Astrocyte (in vitro differentiated cells and primary cell): ENCODE measurements at regions not wholly inside any gene's neighbourhood (a gene's known extent, or its start where the extent isn't known, plus 50 kb on each side); places are given as distances from the start of the nearest gene placed in this dataset.
"Not testable (repeated sequence)": the region's sequence is repeated elsewhere in the genome, so short reads cannot be mapped to it uniquely, and the experiment has no call there.

ENCODE experiments used
- DNase-seq: peaks from one replicate; pipeline ENCODE4 v3.0.0-alpha.2; 2010; ENCODE audit warnings: low read depth
- FAIRE-seq: peaks from 2 replicates; lab custom pipeline; 2011; peaks lifted over from hg19 to GRCh38; lab: Jason Lieb, UNC
- H2AFZ ChIP-seq: 2 replicates; pipeline ENCODE4 v1.6.0; 2012; ENCODE audit warnings: low read depth, low read length, inconsistent platforms
- H3K27ac ChIP-seq: 2 replicates; pipeline ENCODE4 v1.5.1; 2011; ENCODE audit warnings: low read depth, low read length, inconsistent platforms
- H3K27me3 ChIP-seq: 2 replicates; pipeline ENCODE4 v1.6.0; 2011; ENCODE audit warnings: low read length, inconsistent platforms; ENCODE audit not compliant: insufficient read depth
- H3K36me3 ChIP-seq: 2 replicates; pipeline ENCODE4 v1.5.1; 2011; ENCODE audit warnings: low read length, inconsistent platforms; ENCODE audit not compliant: insufficient read depth
- H3K4me1 ChIP-seq: 2 replicates; pipeline ENCODE4 v1.5.1; 2011; ENCODE audit warnings: low read length, inconsistent platforms; ENCODE audit not compliant: insufficient read depth
- H3K4me2 ChIP-seq: 2 replicates; pipeline ENCODE4 v1.6.0; 2012; ENCODE audit warnings: low read length, inconsistent platforms
- H3K4me3 ChIP-seq: 2 replicates; pipeline ENCODE4 v1.5.1; 2011; ENCODE audit warnings: low read depth, mild to moderate bottlenecking, low read length, inconsistent platforms; ENCODE audit not compliant: insufficient read depth
- H3K79me2 ChIP-seq: 2 replicates; pipeline ENCODE4 v1.6.0; 2012; ENCODE audit warnings: mild to moderate bottlenecking, low read length, inconsistent platforms; ENCODE audit not compliant: insufficient read depth
- H3K9ac ChIP-seq: 2 replicates; pipeline ENCODE4 v1.6.0; 2012; ENCODE audit warnings: mild to moderate bottlenecking, low read length, inconsistent platforms
- H3K9me3 ChIP-seq: 2 replicates; pipeline ENCODE4 v1.5.1; 2012; ENCODE audit warnings: low read depth, mild to moderate bottlenecking, low read length, inconsistent platforms; ENCODE audit not compliant: insufficient read depth
- H4K20me1 ChIP-seq: 2 replicates; pipeline ENCODE4 v1.6.0; 2012; ENCODE audit warnings: low read length, inconsistent platforms; ENCODE audit not compliant: insufficient read depth
- H3K27ac Mint-ChIP-seq: one replicate; pipeline ENCODE4 v1.8.0; 2021; ENCODE audit warnings: mild to moderate bottlenecking, mixed read lengths; ENCODE audit not compliant: unreplicated experiment
- H3K27me3 Mint-ChIP-seq: one replicate; pipeline ENCODE4 v1.8.0; 2021; ENCODE audit warnings: low read depth, mixed read lengths; ENCODE audit not compliant: unreplicated experiment
- H3K36me3 Mint-ChIP-seq: one replicate; pipeline ENCODE4 v1.8.0; 2021; ENCODE audit warnings: low read depth, mixed read lengths; ENCODE audit not compliant: unreplicated experiment
- H3K4me1 Mint-ChIP-seq: one replicate; pipeline ENCODE4 v1.8.0; 2021; ENCODE audit warnings: low read depth, mixed read lengths; ENCODE audit not compliant: unreplicated experiment
- H3K4me3 Mint-ChIP-seq: one replicate; pipeline ENCODE4 v1.8.0; 2021; ENCODE audit warnings: mild to moderate bottlenecking, moderate library complexity, mixed read lengths; ENCODE audit not compliant: unreplicated experiment
- H3K9me3 Mint-ChIP-seq: one replicate; pipeline ENCODE4 v1.8.0; 2021; ENCODE audit warnings: mild to moderate bottlenecking, mixed read lengths; ENCODE audit not compliant: unreplicated experiment
- EZH2 ChIP-seq: IDR thresholded peaks from 2 replicates; pipeline ENCODE4 v1.6.1; 2012; ENCODE audit warnings: mild to moderate bottlenecking, low read length, inconsistent platforms; ENCODE audit not compliant: insufficient read depth
- TF ChIP-seq, protein P1 (sequence below): IDR thresholded peaks from 2 replicates; pipeline ENCODE4 v1.5.1; 2011; ENCODE audit warnings: low read depth, mild to moderate bottlenecking, inconsistent platforms, low read length, moderate library complexity; ENCODE audit not compliant: insufficient read depth

DNA sequence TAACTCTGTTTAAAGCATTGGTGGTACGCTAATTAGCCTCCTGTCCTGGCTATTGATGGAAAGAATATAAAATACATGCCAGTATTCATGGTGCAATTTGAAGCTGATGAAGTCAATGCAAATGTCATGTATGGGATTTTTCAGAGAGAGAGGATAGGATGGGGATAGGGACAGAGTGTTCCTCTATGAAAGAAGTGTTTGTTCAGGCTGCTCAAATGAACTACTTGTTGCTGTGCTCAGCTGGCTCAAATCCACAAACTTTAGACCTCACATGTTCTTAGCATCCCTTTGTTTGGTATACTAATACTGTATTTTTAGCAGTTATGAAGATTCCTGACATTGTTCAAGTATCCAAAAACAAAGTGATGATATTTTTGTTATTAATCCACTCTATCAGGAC lies 116.5 kb downstream of the SLITRK1 start:
- Histone ChIP-seq H3K27me3 (no peaks in the 10 kb centered on the region), H3K4me3 (no peak overlapping the region), H3K4me1 (no peaks in the 10 kb centered on the region), H3K4me2 (no peak overlapping the region), H2AFZ (no peak overlapping the region), H3K9ac (no peak overlapping the region), H3K9me3 (no peaks in the 10 kb centered on the region), H3K27ac (no peak overlapping the region), H3K79me2 (no peaks in the 10 kb centered on the region), H3K36me3 (no peaks in the 10 kb centered on the region), H4K20me1 (no peaks in the 10 kb centered on the region)
- H3K4me3 Mint-ChIP-seq = no peak overlapping the region
- TF ChIP-seq, protein P1, sequence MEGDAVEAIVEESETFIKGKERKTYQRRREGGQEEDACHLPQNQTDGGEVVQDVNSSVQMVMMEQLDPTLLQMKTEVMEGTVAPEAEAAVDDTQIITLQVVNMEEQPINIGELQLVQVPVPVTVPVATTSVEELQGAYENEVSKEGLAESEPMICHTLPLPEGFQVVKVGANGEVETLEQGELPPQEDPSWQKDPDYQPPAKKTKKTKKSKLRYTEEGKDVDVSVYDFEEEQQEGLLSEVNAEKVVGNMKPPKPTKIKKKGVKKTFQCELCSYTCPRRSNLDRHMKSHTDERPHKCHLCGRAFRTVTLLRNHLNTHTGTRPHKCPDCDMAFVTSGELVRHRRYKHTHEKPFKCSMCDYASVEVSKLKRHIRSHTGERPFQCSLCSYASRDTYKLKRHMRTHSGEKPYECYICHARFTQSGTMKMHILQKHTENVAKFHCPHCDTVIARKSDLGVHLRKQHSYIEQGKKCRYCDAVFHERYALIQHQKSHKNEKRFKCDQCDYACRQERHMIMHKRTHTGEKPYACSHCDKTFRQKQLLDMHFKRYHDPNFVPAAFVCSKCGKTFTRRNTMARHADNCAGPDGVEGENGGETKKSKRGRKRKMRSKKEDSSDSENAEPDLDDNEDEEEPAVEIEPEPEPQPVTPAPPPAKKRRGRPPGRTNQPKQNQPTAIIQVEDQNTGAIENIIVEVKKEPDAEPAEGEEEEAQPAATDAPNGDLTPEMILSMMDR = no peak
- no peak for TF ChIP-seq EZH2
- FAIRE-seq = no peak
- H3K36me3 Mint-ChIP-seq = no peaks in the 10 kb centered on the region
- no peaks in the 10 kb centered on the region for H3K4me1 Mint-ChIP-seq
- no peak overlapping the region for H3K27ac Mint-ChIP-seq
- no peak for DNase-seq
- no peaks in the 10 kb centered on the region for H3K27me3 Mint-ChIP-seq
- no peaks in the 10 kb centered on the region for H3K9me3 Mint-ChIP-seq

DNA sequence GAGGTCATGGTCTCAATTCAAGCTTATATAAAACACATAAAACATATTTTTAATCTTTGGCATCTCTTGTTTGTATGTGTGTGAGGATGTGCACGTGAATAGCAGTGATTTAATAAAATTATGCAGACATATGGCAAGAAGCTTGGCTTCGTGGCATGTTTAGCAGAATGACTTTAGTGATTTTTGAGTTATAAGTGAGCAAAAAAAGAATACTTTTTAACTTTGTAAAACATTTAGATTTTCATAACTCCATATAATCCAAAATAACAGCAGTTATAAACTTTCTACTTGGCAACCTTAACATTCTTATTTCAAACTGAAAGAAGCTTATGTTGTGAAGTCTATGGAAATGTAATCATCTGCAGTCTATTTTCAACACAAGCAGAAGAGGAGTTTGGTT lies 120.6 kb downstream of the SLITRK1 start:
- no peaks in the 10 kb centered on the region for H3K9me3 ChIP-seq
- Mint-ChIP-seq H3K9me3 (peaks cover 2% of the 10 kb centered on the region), H3K27ac (no peak overlapping the region), H3K27me3 (no peaks in the 10 kb centered on the region), H3K36me3 (no peaks in the 10 kb centered on the region), H3K4me1 (no peaks in the 10 kb centered on the region), H3K4me3 (no peak overlapping the region)
- H3K9ac ChIP-seq = no peak overlapping the region
- H4K20me1 ChIP-seq = no peaks in the 10 kb centered on the region
- no peak overlapping the region for H2AFZ ChIP-seq
- no peak overlapping the region for H3K4me3 ChIP-seq
- no peaks in the 10 kb centered on the region for H3K79me2 ChIP-seq
- no peak for FAIRE-seq
- H3K4me1 ChIP-seq = no peaks in the 10 kb centered on the region
- no peak overlapping the region for H3K4me2 ChIP-seq
- no peak for DNase-seq
- H3K27ac ChIP-seq = no peak overlapping the region
- H3K36me3 ChIP-seq = no peaks in the 10 kb centered on the region
- H3K27me3 ChIP-seq = no peaks in the 10 kb centered on the region
- TF ChIP-seq EZH2 = no peak
- TF ChIP-seq, protein P1 = no peak

DNA sequence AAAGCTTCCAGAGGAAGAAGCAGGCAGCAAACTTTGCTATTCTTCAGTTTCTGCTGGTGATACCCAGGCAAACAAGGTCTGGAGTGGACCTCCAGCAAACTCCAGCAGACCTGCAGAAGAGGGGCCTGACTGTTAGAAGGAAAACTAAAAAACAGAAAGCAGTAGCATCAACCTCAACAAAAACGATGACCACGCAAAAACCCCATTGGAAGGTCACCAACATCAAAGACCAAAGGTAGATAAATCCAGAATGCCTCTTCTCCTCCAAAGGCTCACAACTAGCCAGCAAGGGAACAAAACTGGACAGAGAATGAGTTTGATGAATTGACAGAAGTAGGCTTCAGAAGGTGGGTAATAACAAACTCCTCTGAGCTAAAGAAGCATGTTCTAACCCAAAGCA lies 127.1 kb downstream of the SLITRK1 start:
- not testable (repeated sequence) for H3K27me3 Mint-ChIP-seq, H3K27ac ChIP-seq, H3K4me3 Mint-ChIP-seq, H2AFZ ChIP-seq, H3K9ac ChIP-seq, H3K4me3 ChIP-seq, H3K9me3 Mint-ChIP-seq, H4K20me1 ChIP-seq, H3K36me3 ChIP-seq, FAIRE-seq, H3K36me3 Mint-ChIP-seq, H3K27ac Mint-ChIP-seq, H3K27me3 ChIP-seq, H3K4me1 ChIP-seq, DNase-seq, H3K79me2 ChIP-seq, H3K4me2 ChIP-seq, H3K9me3 ChIP-seq
- H3K4me1 Mint-ChIP-seq = peaks cover 16% of the 10 kb centered on the region
